ENCODE measurements at regions not wholly inside any gene's neighbourhood (a gene's known extent, or its start where the extent isn't known, plus 50 kb on each side); places are given as distances from the start of the nearest gene placed in this dataset.

GRCh38 chr3:54045061-54045815 lies 77.1 kb upstream of the CACNA2D3 start:
- no peak overlapping the region for H2AFZ ChIP-seq (ENCODE audit: low read length)
- H3K56ac ChIP-seq (replicated peaks; ENCODE audit: insufficient read length, low read depth, low read length): no peak overlapping the region
- H3K36me3 ChIP-seq (ENCODE audit: control insufficient read depth in 2 of 4, insufficient read depth in 4 of 4, low read length in 3 of 4): no peaks in the 10 kb centered on the region
- H4K8ac ChIP-seq (ENCODE audit: extremely low read depth, insufficient read depth, low read length): no peak overlapping the region
- FAIRE-seq (no peak), DNase-seq (ENCODE audit: low read depth in 1 of 2, low spot score in 2 of 2) (no peak)
- no peak overlapping the region for H3K9ac ChIP-seq (replicated peaks in 1 of 4; ENCODE audit: extremely low read depth in 1 of 4, low read depth in 3 of 4, low read length in 3 of 4)
- no peak overlapping the region for H4K5ac ChIP-seq (ENCODE audit: insufficient read length, low read depth, low read length)
- ChIA-PET CTCF (ENCODE audit: partially characterized antibody) (interaction anchor here (1.5 kb wide), 1 partner anchor 106 kb away, joined by 5 read pairs; no protein-coding TSS in a partner anchor), POLR2A (ENCODE audit: partially characterized antibody) (no interaction called here)
- no peak overlapping the region for H2BK120ac ChIP-seq (replicated peaks; ENCODE audit: low read depth, low read length)
- no peaks in the 10 kb centered on the region for H4K20me1 ChIP-seq (replicated peaks in 1 of 2; ENCODE audit: control insufficient read depth in 1 of 2, insufficient read depth in 2 of 2, low read length in 2 of 2)
- H3K4me3 ChIP-seq (ENCODE audit: extremely low read depth in 1 of 4, insufficient read depth in 2 of 4, low read depth in 3 of 4, low read length in 4 of 4): no peak overlapping the region
- 94% methylated on average over 3 of the region's 3 CpGs; no CpG with 5 or more reads in 1 of the 2 experiments for WGBS, 2 experiments (ENCODE audit: extremely low coverage in 1 of 2, insufficient coverage in 1 of 2, insufficient read length in 1 of 2, insufficient replicate concordance in 2 of 2, low coverage in 1 of 2, low lambda C conversion rate in 2 of 2, missing lambda C conversion rate in 1 of 2)
- H3K27me3 ChIP-seq (replicated peaks in 1 of 4; ENCODE audit: control insufficient read depth in 3 of 4, extremely low read depth in 1 of 4, insufficient read depth in 3 of 4, low read length in 3 of 4): no peaks in the 10 kb centered on the region
- no peak overlapping the region for H3K4me2 ChIP-seq (ENCODE audit: insufficient read depth in 1 of 2, low read depth in 2 of 2, low read length in 2 of 2)
- H2BK5ac ChIP-seq (ENCODE audit: low read depth, low read length): no peak overlapping the region
- H3K14ac ChIP-seq (ENCODE audit: insufficient read length): no peak overlapping the region
- H3K79me1 ChIP-seq (ENCODE audit: low read depth, low read length): no peaks in the 10 kb centered on the region
- no peak overlapping the region for H2BK15ac ChIP-seq (ENCODE audit: low read length)
- no peak overlapping the region for H3K4ac ChIP-seq (replicated peaks; ENCODE audit: insufficient read length, low read depth, low read length)
- H2BK12ac ChIP-seq (ENCODE audit: low read depth, low read length): no peak overlapping the region
- H2BK20ac ChIP-seq (ENCODE audit: low read length): no peak overlapping the region
- no peak overlapping the region for H3K27ac ChIP-seq (ENCODE audit: low read depth, low read length)
- H2AK5ac ChIP-seq (ENCODE audit: low read depth, low read length): no peak overlapping the region
- peaks cover 0 to 3% (median 0%) of the 10 kb centered on the region in 4 experiments; a peak in 3 of 7 replicates for H3K4me1 ChIP-seq (replicated peaks in 1 of 4; ENCODE audit: control insufficient read depth in 3 of 4, insufficient read depth in 4 of 4, low read length in 3 of 4)
- H3K18ac ChIP-seq (ENCODE audit: extremely low read depth, low read length): no peak overlapping the region
- no peaks in the 10 kb centered on the region for H3K9me3 ChIP-seq (ENCODE audit: insufficient read depth in 2 of 2, low read depth in 1 of 2, low read length in 1 of 2)
- H4K91ac ChIP-seq (replicated peaks; ENCODE audit: insufficient read length, low read length): no peak overlapping the region
- no peaks in the 10 kb centered on the region for H3K79me2 ChIP-seq (ENCODE audit: control insufficient read depth in 1 of 2, insufficient read depth in 2 of 2, low read length in 2 of 2)
- no peaks in the 10 kb centered on the region for H3K23me2 ChIP-seq (ENCODE audit: low read depth, low read length)
- H3K23ac ChIP-seq (ENCODE audit: insufficient read length): no peak overlapping the region
- TF ChIP-seq POU5F1 (IDR thresholded peaks at IDR 0.05; ENCODE audit: low read depth, low read length) (no peak), MAFK (IDR thresholded peaks at IDR 0.05; ENCODE audit: low read depth, low read length) (no peak), GABPA (IDR thresholded peaks at IDR 0.05; ENCODE audit: borderline replicate concordance, insufficient read depth, low read length) (no peak), EGR1 (IDR thresholded peaks at IDR 0.05; ENCODE audit: borderline replicate concordance, low read depth, low read length) (no peak), EZH2 (IDR thresholded peaks at IDR 0.05; ENCODE audit: low read depth, low read length, severe bottlenecking) (no peak), RAD21 (IDR thresholded peaks at IDR 0.05 in 1 of 2, conservative IDR thresholded peaks at IDR 0.05 in 1 of 2; ENCODE audit: low read depth in 2 of 2, low read length in 2 of 2) (no peak), RXRA (IDR thresholded peaks at IDR 0.05; ENCODE audit: insufficient read depth, low read depth, low read length) (no peak), HDAC2 (IDR thresholded peaks at IDR 0.05; ENCODE audit: borderline replicate concordance in 1 of 2, low read depth in 2 of 2, low read length in 2 of 2) (no peak), SIN3A (conservative IDR thresholded peaks at IDR 0.05 in 1 of 2, IDR thresholded peaks at IDR 0.05 in 1 of 2; ENCODE audit: low read depth in 1 of 2, low read length in 2 of 2) (no peak), SIRT6 (IDR thresholded peaks at IDR 0.05; ENCODE audit: low read length) (no peak), TBP (IDR thresholded peaks at IDR 0.05; ENCODE audit: low read depth, low read length) (no peak), ATF3 (IDR thresholded peaks at IDR 0.05; ENCODE audit: insufficient read depth, low read depth, low read length) (no peak)

Data from H1 (cell line).